Hypothalamus (tissue), 51 donors: ENCODE measurements at regions not wholly inside any gene's neighbourhood (a gene's known extent, or its start where the extent isn't known, plus 50 kb on each side); places are given as distances from the start of the nearest gene placed in this dataset.

Source experiments
- DNase-seq, 51 donors: peaks; one replicate each; lab custom pipeline; 2025; lab: John Stamatoyannopoulos, UW

- no peak for DNase-seq
These were observed 53.4 kb downstream of the GAS1 start for GRCh38 chr9:86893811-86894490.

- DNase-seq: no peak
These were observed 54.7 kb downstream of the GAS1 start for GRCh38 chr9:86892576-86892975.

- no peak for DNase-seq
These were observed 55.3 kb downstream of the GAS1 start for GRCh38 chr9:86891886-86892437.

- no peak for DNase-seq
These were observed 56.2 kb downstream of the GAS1 start for GRCh38 chr9:86891091-86891490.

- no peak for DNase-seq
These were observed 62.1 kb downstream of the GAS1 start for GRCh38 chr9:86885232-86885631.

GRCh38 chr9:86876621-86877196, 70.6 kb downstream of the GAS1 start:
- no peak for DNase-seq

- DNase-seq: no peak
These were observed 78.7 kb downstream of the GAS1 start for GRCh38 chr9:86868616-86869015.

GRCh38 chr9:86867804-86868313, 79.4 kb downstream of the GAS1 start:
- peak in 3 of 51 donors; percentile 1 to 13 (median 8) for DNase-seq

GRCh38 chr9:86865952-86866351, 81.4 kb downstream of the GAS1 start:
- no peak for DNase-seq

GRCh38 chr9:86860006-86860405, 87.3 kb downstream of the GAS1 start:
- DNase-seq: no peak

GRCh38 chr9:86859056-86859455, 88.2 kb downstream of the GAS1 start:
- DNase-seq: no peak

GRCh38 chr9:86858009-86858408, 89.3 kb downstream of the GAS1 start:
- DNase-seq: no peak

- no peak for DNase-seq
These were observed 91.0 kb downstream of the GAS1 start for GRCh38 chr9:86856259-86856658.

GRCh38 chr9:86854898-86855523, 92.3 kb downstream of the GAS1 start:
- no peak for DNase-seq

- DNase-seq: no peak
These were observed 100.7 kb downstream of the GAS1 start for GRCh38 chr9:86846656-86847055.

- no peak for DNase-seq
These were observed 104.1 kb downstream of the GAS1 start for GRCh38 chr9:86843206-86843605.

GRCh38 chr9:86842573-86842972, 104.7 kb downstream of the GAS1 start:
- DNase-seq: no peak

GRCh38 chr9:86839522-86839921, 107.8 kb downstream of the GAS1 start:
- DNase-seq: no peak

- no peak for DNase-seq
These were observed 108.5 kb downstream of the GAS1 start for GRCh38 chr9:86838519-86839497.

GRCh38 chr9:86837345-86837744, 110.0 kb downstream of the GAS1 start:
- no peak for DNase-seq

GRCh38 chr9:86836797-86837196, 110.5 kb downstream of the GAS1 start:
- DNase-seq: no peak
